Left colon (tissue), 2 donors: ENCODE measurements at regions not wholly inside any gene's neighbourhood (a gene's known extent, or its start where the extent isn't known, plus 50 kb on each side); places are given as distances from the start of the nearest gene placed in this dataset.

Source experiments
- ATAC-seq: fragments of 200-7000 bp; cut with Tn5 transposase; one replicate; pipeline ENCODE4 v1.9.1; 2020; ENCODE audit warnings: mild to moderate bottlenecking, moderate library complexity
- DNase-seq, 2 donors: peaks; one replicate each; pipeline ENCODE4 v3.0.0-alpha.2; 2020
- intact Hi-C, 2 donors: fragments of 100-400 bp; cut with DNase I in 1 of 2; cut with micrococcal nuclease in 1 of 2; formaldehyde crosslinking; loops; one replicate each; pipeline versions ENCODE4 v1.11.2 to v1.14.0; 2022; cut with DNase I, micrococcal nuclease
- donor health status: DM: no; HTN: no; CAD: no.
- donor health status: DM: yes; HTN: yes; CAD: no.

- DNase-seq: no peak
Observed at GRCh38 chr13:64556376-64556775, 2673.8 kb downstream of the PCDH9 start.

GRCh38 chr13:64553411-64554129, 2676.6 kb downstream of the PCDH9 start:
- DNase-seq (no peak), ATAC-seq (no peak)
- intact Hi-C loops: no loop called here

More at GRCh38 chr13:64556376-64556775, 2673.8 kb downstream of the PCDH9 start:
- intact Hi-C loops: no loop called here
- ATAC-seq: no peak

DNA sequence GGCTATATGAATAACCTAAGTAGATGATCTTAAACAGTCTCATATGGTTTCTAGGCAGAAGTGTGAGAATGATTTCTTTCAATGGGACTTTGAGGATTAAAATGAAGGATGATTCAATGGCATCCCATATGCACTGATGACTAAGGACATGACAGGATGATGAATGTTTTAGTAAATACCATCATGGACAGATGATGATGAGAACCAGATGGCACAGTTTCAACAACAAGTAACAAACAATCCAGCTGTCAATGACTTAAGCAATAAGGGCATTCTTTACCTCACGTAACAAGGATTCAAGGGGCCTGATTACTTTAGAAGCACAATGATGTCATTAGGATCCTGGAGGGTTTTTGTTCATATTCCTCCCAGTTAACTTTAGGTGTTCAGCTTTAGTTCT, 2678.4 kb downstream of the PCDH9 start:
- DNase-seq (no peak), ATAC-seq (no peak)
- intact Hi-C loops: no loop called here

DNA sequence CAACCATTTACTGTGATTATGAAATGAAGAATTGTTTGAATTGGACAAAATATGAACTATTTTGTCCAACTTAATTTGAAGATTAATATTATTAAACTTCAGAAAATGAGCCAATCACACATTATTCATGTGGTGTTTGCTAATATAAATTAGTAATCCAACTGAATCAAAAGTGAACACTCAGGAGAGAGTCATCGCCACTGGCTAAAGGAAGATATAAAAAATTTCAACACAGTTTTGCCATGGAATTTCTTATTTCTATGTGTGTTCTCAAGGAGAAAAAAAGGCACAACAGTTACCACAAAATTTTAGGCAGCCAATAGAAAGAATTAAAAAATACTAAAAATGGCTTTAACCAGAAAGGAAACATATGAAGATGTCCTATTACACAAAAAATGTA, 2683.8 kb downstream of the PCDH9 start:
- ATAC-seq: no peak
- DNase-seq: no peak
- intact Hi-C loops: no loop called here

GRCh38 chr13:64540976-64541375, 2689.2 kb downstream of the PCDH9 start:
- intact Hi-C loops: no loop called here

DNA sequence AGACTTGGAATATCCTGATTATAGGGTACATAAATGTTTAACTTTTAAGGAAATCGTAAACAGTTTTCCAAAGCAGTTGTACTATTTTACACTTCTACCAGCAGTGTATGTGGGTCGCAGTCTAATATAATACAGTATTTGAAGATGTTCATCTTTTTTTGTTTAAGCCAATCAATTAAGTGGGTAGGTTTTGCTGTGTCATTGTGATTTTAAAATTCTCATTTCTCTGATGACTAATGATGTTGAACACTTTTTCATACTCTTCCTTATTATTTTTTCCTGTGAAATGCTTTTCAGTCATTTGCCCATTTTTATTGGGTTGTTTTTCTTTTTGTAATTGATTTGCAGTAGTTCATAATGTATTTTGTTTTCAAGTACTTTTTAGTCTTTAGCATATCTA, 2689.7 kb downstream of the PCDH9 start:
- no peak for ATAC-seq
- DNase-seq: no peak
- intact Hi-C loops: no loop called here

More at GRCh38 chr13:64540976-64541375, 2689.2 kb downstream of the PCDH9 start:
- DNase-seq (no peak), ATAC-seq (no peak)

DNA sequence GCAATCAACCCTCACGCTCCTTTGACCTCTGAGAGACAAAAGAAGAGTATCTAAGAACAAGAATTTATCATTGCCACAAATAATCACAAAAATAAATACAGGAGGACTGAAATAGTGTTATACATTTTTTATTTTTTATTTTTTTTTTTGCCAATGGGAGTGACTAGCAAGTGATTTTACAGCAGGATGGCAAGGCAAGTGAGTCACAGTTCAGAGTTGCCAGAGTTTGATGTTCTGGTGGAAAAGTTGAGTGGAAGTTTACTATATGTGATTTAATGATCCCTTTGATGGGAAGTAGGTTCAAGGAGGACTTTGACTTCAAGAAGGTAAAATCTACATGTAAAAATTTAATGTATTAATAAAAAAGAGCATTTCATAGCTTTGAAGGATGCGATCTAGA, 2691.4 kb downstream of the PCDH9 start:
- intact Hi-C loops: no loop called here
- ATAC-seq: no peak
- DNase-seq: no peak

- intact Hi-C loops: no loop called here
- no peak for DNase-seq
- ATAC-seq: no peak
Observed at GRCh38 chr13:64534302-64534701, 2695.8 kb downstream of the PCDH9 start.

GRCh38 chr13:64531400-64531799, 2698.7 kb downstream of the PCDH9 start:
- ATAC-seq (no peak), DNase-seq (no peak)
- intact Hi-C loops: no loop called here

DNA sequence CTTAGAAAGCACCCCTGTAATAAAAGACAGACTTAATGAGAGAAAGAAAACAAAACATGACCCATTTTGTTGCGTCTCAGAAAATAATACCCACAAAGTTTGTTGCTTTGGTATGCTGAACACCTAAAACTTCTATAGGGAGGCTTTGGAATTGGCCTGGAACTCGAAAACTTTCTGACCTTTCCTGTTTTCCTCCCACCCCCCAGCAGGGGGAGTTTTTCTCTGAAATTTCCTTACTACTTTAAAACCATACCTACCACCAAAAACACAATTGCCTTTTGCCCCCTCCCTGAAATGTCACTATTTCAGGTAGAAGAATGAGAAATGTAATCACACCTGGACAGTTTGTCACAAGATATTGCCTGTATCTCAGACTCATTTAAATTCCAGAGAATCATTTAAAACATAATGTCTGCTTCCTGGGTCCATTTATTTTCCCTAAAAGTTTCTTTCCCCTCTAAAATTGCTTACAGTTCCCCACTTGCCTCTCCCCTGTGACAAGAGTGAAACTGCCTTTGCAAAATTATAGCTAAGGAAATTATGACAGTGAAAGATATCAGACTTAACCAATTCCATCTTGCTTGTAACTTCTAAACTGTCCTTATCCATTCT, 2700.2 kb downstream of the PCDH9 start:
- intact Hi-C loops: no loop called here
- ATAC-seq (no peak), DNase-seq (no peak)

GRCh38 chr13:64528838-64529237, 2701.3 kb downstream of the PCDH9 start:
- ATAC-seq: no peak
- intact Hi-C loops: no loop called here
- no peak for DNase-seq

GRCh38 chr13:64527561-64527960, 2702.6 kb downstream of the PCDH9 start:
- no peak for DNase-seq
- intact Hi-C loops: no loop called here
- no peak for ATAC-seq

GRCh38 chr13:64525687-64526086, 2704.4 kb downstream of the PCDH9 start:
- DNase-seq (no peak), ATAC-seq (no peak)
- intact Hi-C loops: no loop called here

- intact Hi-C loops: no loop called here
- ATAC-seq (no peak), DNase-seq (no peak)
Observed at GRCh38 chr13:64510747-64511146, 2719.4 kb downstream of the PCDH9 start.

- intact Hi-C loops: no loop called here
- no peak for ATAC-seq
- no peak for DNase-seq
Observed at GRCh38 chr13:64506246-64506645, 2723.9 kb downstream of the PCDH9 start.

- no peak for ATAC-seq
- DNase-seq: no peak
- intact Hi-C loops: no loop called here
Observed at GRCh38 chr13:64505336-64505910, 2724.7 kb downstream of the PCDH9 start.

GRCh38 chr13:64488731-64489130, 2741.4 kb downstream of the PCDH9 start:
- no peak for DNase-seq
- intact Hi-C loops: no loop called here
- ATAC-seq: no peak

DNA sequence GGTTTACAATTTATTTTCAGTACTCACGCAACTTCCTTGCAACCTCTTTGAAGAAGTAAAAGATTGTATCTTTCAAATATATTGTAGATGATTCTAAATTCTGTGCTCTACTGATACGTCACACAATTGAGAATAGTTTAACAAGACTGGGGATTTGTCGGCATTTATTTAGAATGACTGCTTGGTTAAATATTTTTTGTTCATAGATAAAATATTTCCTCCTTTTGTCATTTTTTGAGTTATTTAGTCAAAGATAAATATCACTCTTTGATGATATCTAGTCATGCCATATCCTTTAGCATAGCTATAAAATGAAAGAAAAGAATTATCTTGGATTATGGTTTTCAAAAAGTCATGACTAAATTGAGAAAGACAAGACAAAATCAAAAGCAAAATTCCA, 2747.8 kb downstream of the PCDH9 start:
- ATAC-seq (no peak), DNase-seq (no peak)
- intact Hi-C loops: no loop called here

DNA sequence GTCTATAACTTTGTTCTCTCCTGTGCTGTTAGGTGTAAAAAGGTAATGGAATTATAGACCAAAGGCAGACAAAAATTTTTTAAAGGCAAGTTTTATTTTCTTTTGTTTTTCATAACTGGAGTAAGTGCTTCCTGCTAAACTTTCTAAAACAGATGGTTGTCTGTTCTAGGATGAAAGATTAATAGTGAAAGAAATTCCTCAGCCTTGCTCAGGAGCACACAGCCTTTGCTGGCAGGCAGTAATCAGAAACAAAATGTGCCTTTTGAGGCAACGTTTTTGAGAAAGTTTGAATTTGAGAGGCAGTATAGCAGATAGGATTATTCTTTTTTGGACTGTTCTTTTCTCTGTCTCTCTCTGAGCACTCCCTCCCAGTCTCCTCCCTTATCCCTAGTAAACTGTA, 2749.5 kb downstream of the PCDH9 start:
- intact Hi-C loops: no loop called here
- DNase-seq (no peak), ATAC-seq (no peak)

DNA sequence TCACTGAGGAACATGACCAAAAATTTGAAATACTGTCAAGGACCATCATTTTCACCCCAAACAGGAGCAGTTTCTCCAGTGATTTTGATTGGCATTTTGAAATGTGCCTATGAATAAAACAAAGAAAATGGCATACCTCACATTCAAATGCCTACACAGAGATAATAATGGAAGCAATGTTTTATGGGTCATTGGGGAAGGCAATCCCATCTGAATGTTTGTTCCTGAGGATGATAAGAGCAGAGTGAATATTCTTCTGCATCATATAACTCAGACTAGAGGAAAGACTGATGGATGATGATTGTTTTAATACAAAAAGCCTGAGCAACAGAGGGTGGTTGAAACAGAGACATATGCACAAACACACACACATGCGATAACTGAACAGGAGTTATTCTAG, 2749.9 kb downstream of the PCDH9 start:
- intact Hi-C loops: no loop called here
- no peak for DNase-seq
- no peak for ATAC-seq

- no peak for ATAC-seq
- no peak for DNase-seq
- intact Hi-C loops: no loop called here
Observed at GRCh38 chr13:64477146-64477545, 2753.0 kb downstream of the PCDH9 start.
